NB4 (cell line): ENCODE measurements at regions not wholly inside any gene's neighbourhood (a gene's known extent, or its start where the extent isn't known, plus 50 kb on each side); places are given as distances from the start of the nearest gene placed in this dataset.

Source experiments
- MYC ChIP-seq: IDR thresholded peaks from 2 replicates; pipeline ENCODE4 v1.6.1; 2011; ENCODE audit warnings: low read depth, low read length
- POLR2A ChIP-seq: IDR thresholded peaks from 2 replicates; pipeline ENCODE4 v1.6.1; 2011; ENCODE audit warnings: mild to moderate bottlenecking; ENCODE audit not compliant: insufficient read length; ENCODE audit errors: extremely low read depth
- TF ChIP-seq, protein P1 (sequence below): IDR thresholded peaks from one replicate; pipeline ENCODE4 v1.5.1; 2012; ENCODE audit warnings: low read depth, low read length
- TF ChIP-seq, protein P2 (sequence below): IDR thresholded peaks from 2 replicates; pipeline ENCODE4 v1.6.1; 2011; ENCODE audit warnings: low read depth, low read length

DNA sequence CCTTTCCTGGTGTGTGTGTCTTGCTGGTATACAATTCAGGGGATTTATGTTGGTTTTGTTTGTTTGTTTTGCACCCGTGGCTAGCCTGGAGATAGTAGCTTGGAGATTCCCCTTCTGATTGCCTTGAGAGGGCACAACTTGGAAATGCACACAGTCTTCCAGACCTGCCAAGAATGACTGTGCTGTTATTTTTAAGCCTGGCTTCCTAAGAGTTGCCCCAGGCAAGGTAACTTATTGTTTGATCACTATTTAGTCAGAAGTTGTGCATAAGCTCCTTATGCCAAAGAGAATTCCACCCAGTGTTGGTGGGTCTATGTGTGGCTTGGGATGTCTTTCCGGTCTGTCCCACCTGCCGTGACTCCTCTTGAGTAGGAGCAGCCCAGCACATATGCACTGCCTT is 421.9 kb upstream of the KCNN2 start:
- TF ChIP-seq, protein P1, sequence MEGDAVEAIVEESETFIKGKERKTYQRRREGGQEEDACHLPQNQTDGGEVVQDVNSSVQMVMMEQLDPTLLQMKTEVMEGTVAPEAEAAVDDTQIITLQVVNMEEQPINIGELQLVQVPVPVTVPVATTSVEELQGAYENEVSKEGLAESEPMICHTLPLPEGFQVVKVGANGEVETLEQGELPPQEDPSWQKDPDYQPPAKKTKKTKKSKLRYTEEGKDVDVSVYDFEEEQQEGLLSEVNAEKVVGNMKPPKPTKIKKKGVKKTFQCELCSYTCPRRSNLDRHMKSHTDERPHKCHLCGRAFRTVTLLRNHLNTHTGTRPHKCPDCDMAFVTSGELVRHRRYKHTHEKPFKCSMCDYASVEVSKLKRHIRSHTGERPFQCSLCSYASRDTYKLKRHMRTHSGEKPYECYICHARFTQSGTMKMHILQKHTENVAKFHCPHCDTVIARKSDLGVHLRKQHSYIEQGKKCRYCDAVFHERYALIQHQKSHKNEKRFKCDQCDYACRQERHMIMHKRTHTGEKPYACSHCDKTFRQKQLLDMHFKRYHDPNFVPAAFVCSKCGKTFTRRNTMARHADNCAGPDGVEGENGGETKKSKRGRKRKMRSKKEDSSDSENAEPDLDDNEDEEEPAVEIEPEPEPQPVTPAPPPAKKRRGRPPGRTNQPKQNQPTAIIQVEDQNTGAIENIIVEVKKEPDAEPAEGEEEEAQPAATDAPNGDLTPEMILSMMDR = no peak
- TF ChIP-seq MYC (no peak), POLR2A (no peak)
- TF ChIP-seq, protein P2, sequence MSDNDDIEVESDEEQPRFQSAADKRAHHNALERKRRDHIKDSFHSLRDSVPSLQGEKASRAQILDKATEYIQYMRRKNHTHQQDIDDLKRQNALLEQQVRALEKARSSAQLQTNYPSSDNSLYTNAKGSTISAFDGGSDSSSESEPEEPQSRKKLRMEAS = no peak
